GM12865 (cell line): ENCODE measurements at regions not wholly inside any gene's neighbourhood (a gene's known extent, or its start where the extent isn't known, plus 50 kb on each side); places are given as distances from the start of the nearest gene placed in this dataset.
"Not testable (repeated sequence)": the region's sequence is repeated elsewhere in the genome, so short reads cannot be mapped to it uniquely, and the experiment has no call there.

Source experiments
- DNase-seq: peaks from one replicate; pipeline ENCODE4 v3.0.0; 2010; ENCODE audit warnings: low read depth
- H3K4me3 ChIP-seq: 2 replicates; pipeline ENCODE4 v1.5.1; 2011; ENCODE audit warnings: mild to moderate bottlenecking, low read depth, low read length, control low read depth
- TF ChIP-seq, protein P1 (sequence below): IDR thresholded peaks from 2 replicates; pipeline ENCODE4 v1.5.1; 2011; ENCODE audit warnings: low read length, control low read depth, low read depth, inconsistent platforms; ENCODE audit not compliant: insufficient read depth; ENCODE audit errors: missing control alignments

DNA sequence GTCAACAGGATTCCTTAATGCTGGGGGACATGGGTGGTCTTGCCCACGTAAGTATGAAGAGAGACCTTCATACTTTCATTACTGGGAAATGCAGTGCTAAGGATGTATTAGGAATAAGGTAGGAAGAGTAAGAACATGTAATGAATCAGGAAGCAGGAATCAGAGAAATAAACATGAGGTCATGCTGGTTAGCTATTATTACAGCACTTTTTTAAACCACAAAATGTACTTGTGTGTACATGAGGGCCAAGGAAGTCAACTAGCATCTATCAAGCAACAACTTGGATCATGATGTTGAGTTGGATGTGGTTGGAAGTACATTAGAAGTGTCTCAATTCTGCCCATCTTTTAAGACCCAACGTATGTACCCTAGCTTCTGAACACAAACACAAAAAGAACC, 63.5 kb upstream of the E2F3 start:
- TF ChIP-seq, protein P1, sequence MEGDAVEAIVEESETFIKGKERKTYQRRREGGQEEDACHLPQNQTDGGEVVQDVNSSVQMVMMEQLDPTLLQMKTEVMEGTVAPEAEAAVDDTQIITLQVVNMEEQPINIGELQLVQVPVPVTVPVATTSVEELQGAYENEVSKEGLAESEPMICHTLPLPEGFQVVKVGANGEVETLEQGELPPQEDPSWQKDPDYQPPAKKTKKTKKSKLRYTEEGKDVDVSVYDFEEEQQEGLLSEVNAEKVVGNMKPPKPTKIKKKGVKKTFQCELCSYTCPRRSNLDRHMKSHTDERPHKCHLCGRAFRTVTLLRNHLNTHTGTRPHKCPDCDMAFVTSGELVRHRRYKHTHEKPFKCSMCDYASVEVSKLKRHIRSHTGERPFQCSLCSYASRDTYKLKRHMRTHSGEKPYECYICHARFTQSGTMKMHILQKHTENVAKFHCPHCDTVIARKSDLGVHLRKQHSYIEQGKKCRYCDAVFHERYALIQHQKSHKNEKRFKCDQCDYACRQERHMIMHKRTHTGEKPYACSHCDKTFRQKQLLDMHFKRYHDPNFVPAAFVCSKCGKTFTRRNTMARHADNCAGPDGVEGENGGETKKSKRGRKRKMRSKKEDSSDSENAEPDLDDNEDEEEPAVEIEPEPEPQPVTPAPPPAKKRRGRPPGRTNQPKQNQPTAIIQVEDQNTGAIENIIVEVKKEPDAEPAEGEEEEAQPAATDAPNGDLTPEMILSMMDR = no peak
- no peak for DNase-seq
- no peak overlapping the region for H3K4me3 ChIP-seq

DNA sequence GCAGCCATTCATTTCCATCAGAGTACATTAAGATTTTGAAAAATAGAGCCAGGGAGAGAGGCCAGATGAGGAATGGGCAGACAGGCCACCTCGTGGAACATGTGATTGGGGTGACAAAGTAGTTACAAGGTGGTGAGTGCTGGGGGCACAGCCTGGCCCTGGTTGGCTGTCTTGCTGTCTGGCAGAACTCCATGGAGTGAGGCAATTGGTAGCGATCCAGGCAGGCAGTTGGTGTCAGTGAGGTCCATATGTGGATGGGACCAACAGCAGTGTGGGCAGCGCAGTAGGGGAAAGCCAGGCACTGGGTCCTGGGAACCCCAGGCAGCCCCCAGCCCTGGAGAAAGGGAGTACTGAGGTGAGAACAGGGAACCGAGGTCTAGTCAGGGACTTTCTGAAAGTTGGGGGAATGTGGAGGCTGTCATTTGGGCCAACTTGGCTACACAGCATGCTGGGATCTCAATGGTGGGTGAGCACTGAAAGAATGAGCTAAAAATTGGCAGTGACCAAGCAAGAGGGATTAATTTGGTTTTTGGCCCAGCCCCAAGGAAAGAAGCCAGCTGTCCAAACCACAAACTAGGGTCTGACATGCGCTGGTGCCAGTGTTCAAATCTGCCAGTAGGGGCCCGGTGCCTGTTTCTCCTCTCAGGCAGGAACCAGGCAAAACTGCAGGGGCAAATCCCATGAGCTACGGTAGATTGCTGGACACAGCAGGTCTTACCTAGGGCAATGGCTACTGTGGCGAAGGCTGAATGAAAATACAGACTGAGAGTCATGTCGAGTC, 61.4 kb upstream of the E2F3 start:
- TF ChIP-seq, protein P1 = no peak
- H3K4me3 ChIP-seq = no peak overlapping the region
- peak; percentile 10 for DNase-seq

DNA sequence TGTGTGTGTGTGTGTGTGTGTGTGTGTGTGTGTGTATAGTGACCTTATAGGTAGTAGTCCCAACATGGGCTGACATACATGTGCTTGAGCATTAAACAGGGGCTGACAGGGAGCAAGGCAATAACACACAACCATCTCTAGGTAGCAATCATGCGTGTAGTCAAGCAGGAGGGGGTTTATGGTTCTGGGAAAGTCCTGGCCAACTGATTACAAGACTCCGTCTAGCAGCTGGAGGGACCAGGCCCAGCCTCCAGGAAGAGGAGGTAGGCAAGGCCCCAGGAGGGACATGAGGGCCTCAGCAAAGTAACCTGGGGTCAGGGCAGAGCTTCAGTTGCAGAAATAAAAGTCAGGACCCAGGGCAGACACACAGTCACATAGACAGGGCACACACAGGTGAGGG, 60.6 kb upstream of the E2F3 start:
- H3K4me3 ChIP-seq = no peak overlapping the region
- peak; percentile 52 for DNase-seq
- TF ChIP-seq, protein P1 = no peak

DNA sequence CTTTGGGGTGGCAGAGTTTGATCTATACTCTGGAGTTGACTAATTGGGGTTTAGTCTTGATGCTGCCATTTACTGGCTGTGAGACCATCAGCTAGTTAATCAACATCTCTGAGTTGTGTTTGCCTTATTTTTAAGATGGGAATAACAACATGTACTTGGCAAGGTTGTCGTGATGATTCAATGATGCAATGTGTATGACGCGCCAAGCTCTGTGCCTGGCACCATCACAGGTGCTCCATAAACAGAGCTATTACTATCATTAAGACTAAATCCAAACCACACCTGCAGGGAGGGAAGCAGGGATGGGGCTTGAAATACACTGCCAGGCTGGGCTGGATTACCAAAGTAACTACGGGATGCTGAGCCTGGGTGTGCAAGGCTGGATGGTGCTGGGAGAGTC, 60.1 kb upstream of the E2F3 start:
- DNase-seq = no peak
- TF ChIP-seq, protein P1 = no peak
- no peak overlapping the region for H3K4me3 ChIP-seq

DNA sequence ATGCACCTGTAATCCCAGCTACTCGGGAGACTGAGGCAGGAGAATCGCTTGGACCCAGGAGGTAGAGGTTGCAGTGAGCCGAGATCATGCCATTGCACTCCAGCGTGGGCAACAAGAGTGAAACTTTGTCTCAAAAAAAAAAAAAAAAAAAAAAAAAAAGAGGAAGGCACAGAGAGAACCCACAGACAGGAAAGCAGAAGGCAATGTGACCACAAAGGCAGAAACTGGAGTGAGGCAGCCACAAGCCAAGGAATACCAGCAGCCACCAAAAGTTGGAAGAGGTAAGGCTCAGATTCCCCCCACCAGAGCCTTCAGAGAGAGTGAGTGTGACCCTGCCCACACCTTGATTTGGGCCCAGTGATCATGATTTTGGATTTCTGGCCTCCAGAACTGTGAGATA, 54.7 kb upstream of the E2F3 start:
- not testable (repeated sequence) for DNase-seq, H3K4me3 ChIP-seq

DNA sequence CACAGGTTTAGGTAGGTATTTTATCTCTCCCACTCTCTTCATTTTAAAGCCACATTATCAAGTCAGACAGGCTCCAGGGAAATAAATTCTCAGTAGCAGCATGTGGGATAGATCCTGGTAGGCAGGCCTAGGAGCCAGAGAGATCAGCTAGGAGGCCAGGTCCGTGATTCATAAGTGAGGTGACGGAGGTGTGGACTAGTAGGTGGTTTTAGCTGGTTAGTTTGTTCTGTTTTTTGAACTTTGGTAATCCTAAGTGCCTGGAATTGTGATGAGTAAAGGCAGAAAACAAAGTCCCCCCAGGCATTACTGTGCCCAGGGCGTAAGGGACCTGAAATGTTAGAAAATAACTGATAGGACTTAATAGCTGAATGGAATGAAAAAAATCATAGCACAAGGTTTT, 53.6 kb upstream of the E2F3 start:
- H3K4me3 ChIP-seq = no peak overlapping the region
- TF ChIP-seq, protein P1 = no peak
- DNase-seq = no peak

DNA sequence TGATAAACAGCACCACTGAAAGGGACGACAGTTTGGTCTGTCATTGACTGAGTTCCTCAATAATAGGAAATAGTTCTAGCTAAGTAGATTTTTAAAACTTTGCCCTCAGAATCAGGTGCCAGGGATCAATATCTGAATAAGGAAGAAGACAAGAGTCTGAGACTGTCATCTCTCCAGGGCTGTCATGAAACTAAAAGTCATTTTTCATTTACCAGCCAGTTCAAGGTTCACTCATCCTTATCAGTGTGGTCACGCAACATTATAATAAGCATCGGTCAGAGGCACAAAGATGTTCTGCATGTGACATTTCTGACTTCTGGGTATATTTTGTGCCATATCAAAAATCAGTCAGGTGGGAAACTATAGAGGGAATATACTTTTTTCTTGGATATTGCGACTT, 52.5 kb upstream of the E2F3 start:
- peak; percentile 57 for DNase-seq
- no peak overlapping the region for H3K4me3 ChIP-seq
- TF ChIP-seq, protein P1 = no peak
